Uterus (tissue), 2 donors: ENCODE measurements at regions not wholly inside any gene's neighbourhood (a gene's known extent, or its start where the extent isn't known, plus 50 kb on each side); places are given as distances from the start of the nearest gene placed in this dataset.

Experiments used
- POLR2A ChIP-seq, 2 donors: fragments of 450-650 bp; IDR thresholded peaks; one replicate each; pipeline ENCODE4 v1.6.1; 2016; ENCODE audit warnings: antibody characterized with exemption in 2 of 2, mild to moderate bottlenecking in 1 of 2, moderate library complexity in 1 of 2
- TF ChIP-seq, protein P1 (sequence below), 4 experiments: fragments of 200-600 bp in 2 of 4; fragments of 450-650 bp in 2 of 4; sonication (generic) in 2 of 4; IDR thresholded peaks; one replicate each; pipeline ENCODE4 v1.5.1; 2016 to 2019; ENCODE audit warnings: antibody characterized with exemption in 4 of 4, mild to moderate bottlenecking in 2 of 4, moderate library complexity in 1 of 4

DNA sequence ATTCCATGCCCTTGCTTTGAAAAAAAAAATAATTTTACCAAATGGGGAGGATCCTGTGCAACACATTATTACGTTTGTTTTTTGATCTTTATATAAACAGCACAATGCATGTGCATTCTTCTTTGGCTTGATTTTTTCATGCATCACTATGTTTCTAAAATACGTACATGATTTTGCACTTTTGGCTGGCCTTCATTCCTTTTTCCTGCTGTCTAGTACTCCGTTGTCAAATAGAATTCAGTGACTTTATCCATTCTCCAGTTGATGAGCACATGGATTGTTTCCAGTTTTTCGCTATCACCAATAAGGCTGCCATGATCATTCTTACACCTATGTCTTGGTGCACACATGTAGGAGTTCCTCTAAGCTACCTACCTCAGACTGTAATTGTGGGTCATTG is 63.0 kb upstream of the ID3 start:
- TF ChIP-seq, protein P1, sequence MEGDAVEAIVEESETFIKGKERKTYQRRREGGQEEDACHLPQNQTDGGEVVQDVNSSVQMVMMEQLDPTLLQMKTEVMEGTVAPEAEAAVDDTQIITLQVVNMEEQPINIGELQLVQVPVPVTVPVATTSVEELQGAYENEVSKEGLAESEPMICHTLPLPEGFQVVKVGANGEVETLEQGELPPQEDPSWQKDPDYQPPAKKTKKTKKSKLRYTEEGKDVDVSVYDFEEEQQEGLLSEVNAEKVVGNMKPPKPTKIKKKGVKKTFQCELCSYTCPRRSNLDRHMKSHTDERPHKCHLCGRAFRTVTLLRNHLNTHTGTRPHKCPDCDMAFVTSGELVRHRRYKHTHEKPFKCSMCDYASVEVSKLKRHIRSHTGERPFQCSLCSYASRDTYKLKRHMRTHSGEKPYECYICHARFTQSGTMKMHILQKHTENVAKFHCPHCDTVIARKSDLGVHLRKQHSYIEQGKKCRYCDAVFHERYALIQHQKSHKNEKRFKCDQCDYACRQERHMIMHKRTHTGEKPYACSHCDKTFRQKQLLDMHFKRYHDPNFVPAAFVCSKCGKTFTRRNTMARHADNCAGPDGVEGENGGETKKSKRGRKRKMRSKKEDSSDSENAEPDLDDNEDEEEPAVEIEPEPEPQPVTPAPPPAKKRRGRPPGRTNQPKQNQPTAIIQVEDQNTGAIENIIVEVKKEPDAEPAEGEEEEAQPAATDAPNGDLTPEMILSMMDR (IDR thresholded peaks at IDR 0.05), result no peak
- TF ChIP-seq POLR2A (IDR thresholded peaks at IDR 0.05), result no peak
